ENCODE measurements at regions not wholly inside any gene's neighbourhood (a gene's known extent, or its start where the extent isn't known, plus 50 kb on each side); places are given as distances from the start of the nearest gene placed in this dataset.

DNA sequence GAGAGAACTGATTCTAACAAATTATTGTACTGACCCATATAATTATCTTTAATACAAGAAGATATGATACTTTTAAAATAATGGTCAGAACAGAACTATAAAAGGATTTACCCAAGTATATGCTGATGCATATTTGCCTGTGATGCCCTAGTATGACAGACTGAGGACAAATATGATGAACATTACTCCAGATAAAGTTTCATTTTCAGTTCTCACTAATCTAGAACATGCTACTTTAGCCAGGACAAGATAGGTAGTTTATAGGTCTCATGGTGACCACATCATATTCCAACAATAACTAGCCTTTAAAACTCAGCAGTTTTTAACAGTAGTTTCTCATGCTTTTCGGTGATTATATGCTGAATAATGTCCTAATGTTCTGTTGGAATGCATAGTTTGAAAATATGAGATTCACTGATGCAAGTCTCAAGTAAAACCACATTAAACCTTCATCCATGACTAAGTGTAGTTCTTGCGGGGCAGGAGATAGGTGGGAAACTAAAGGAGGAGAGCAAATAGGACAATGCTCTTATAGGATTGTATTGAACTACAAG lies 295.2 kb upstream of the AGA start:
- TF ChIP-seq, protein P1, sequence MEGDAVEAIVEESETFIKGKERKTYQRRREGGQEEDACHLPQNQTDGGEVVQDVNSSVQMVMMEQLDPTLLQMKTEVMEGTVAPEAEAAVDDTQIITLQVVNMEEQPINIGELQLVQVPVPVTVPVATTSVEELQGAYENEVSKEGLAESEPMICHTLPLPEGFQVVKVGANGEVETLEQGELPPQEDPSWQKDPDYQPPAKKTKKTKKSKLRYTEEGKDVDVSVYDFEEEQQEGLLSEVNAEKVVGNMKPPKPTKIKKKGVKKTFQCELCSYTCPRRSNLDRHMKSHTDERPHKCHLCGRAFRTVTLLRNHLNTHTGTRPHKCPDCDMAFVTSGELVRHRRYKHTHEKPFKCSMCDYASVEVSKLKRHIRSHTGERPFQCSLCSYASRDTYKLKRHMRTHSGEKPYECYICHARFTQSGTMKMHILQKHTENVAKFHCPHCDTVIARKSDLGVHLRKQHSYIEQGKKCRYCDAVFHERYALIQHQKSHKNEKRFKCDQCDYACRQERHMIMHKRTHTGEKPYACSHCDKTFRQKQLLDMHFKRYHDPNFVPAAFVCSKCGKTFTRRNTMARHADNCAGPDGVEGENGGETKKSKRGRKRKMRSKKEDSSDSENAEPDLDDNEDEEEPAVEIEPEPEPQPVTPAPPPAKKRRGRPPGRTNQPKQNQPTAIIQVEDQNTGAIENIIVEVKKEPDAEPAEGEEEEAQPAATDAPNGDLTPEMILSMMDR (conservative IDR thresholded peaks at IDR 0.05; ENCODE audit: low read length), result no peak
- no peak overlapping the region for H3K4me3 ChIP-seq (ENCODE audit: low read length)
- DNase-seq (ENCODE audit: low read depth), result no peak

DNA sequence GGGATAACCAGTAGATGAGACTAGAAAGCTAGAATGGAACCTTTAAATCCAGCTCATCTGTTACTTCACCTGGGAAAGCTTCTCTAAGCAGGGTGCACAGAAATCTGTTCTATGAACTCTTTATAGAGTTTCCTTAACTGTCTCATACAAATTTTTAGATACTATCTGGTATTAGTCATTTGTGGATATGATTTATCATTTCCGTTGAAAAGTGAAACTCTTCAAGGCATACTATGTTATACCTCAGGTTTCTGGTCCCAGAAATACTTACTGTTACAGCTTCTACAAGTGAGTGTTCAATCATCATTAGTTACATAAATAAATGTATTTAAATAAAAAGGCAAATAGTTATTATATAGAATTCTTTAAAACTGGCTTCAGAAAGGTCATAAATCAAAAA lies 298.3 kb upstream of the AGA start:
- TF ChIP-seq, protein P1 (conservative IDR thresholded peaks at IDR 0.05; ENCODE audit: low read length), result no peak
- H3K4me3 ChIP-seq (ENCODE audit: low read length), result no peak overlapping the region

DNA sequence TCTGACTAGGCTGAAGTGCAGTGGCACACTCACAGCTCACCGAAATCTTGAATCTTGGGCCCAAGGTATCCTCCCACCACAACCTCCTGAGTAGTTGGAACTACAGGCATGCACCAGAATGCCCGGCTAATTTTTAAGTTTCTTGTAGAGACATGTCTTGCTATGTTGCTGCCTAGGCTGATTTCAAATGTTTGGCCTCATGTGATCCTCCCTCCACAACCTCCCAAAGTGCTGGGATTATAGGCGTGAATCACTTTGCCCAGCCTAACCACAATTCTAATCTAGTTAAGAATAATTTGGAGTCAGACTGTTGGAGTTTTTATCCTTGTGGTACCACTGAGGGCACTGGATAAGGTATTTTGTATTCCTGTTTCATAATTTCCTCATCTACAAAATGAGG lies 317.5 kb upstream of the AGA start:
- TF ChIP-seq, protein P1 (conservative IDR thresholded peaks at IDR 0.05; ENCODE audit: low read length), result no peak
- no peak overlapping the region for H3K4me3 ChIP-seq (ENCODE audit: low read length)
- no peak for DNase-seq (ENCODE audit: low read depth)

More for the DNA sequence above, 298.3 kb upstream of the AGA start:
- DNase-seq (ENCODE audit: low read depth), result no peak

DNA sequence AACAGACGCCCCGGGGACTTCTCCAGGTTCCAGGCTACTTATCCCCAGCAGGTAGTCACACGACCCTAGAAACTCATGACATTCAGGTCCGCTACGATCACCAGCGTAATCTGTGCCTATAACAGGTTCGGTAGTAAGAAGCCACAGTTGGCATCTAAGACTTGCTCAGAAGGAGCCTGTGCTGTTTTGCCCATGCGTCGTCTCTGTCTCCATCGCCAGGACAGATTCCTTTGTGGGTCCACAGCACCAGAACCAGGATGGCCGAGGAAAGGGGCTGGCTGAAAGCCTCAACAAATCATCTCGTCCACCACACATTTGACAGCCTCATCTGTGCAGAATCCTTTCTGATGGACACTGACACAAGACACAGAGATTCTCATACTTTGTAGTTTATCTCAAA lies 319.5 kb upstream of the AGA start:
- no peak for DNase-seq (ENCODE audit: low read depth)
- H3K4me3 ChIP-seq (ENCODE audit: low read length), result no peak overlapping the region
- TF ChIP-seq, protein P1 (conservative IDR thresholded peaks at IDR 0.05; ENCODE audit: low read length), result no peak

DNA sequence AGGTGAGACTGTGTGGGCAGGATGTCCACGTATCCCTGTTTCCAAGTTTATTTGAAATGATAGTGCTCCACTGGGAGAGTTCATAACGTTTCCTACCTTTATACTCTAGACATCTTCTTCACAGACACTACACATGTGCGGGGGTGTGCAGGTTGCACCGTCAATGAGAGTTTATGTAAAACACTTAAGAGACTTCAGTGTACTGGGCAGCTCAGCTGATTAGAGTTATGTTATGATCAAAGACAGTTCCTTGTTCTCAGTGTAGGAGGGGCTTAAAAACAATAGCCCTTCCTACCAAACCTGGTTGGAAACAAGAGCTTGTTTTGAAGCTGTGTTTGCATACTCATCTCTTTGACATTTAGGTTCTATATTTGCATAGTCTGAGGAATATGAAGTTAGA lies 326.9 kb upstream of the AGA start:
- DNase-seq (ENCODE audit: low read depth), result no peak
- TF ChIP-seq, protein P1 (conservative IDR thresholded peaks at IDR 0.05; ENCODE audit: low read length), result no peak
- no peak overlapping the region for H3K4me3 ChIP-seq (ENCODE audit: low read length)

DNA sequence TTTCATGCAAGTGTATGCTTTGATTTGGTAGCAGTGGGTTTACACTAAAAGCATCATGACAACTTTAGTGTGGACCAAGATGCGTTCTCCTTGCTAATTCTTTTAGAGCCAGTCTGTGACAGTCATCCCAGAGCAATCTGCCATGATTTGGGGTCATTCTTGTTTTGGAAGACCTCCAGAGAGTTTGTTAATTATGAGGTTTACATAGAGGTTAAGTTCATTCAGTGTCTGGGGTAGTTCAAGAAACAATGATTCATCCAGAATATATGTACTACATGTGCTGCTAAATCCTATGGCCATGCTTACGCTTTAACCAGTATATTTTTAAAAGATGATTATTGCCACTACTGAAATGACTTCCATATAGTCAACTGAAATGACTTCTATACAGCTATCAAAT lies 328.5 kb upstream of the AGA start:
- TF ChIP-seq, protein P1 (conservative IDR thresholded peaks at IDR 0.05; ENCODE audit: low read length), result no peak
- DNase-seq (ENCODE audit: low read depth), result no peak
- no peak overlapping the region for H3K4me3 ChIP-seq (ENCODE audit: low read length)

DNA sequence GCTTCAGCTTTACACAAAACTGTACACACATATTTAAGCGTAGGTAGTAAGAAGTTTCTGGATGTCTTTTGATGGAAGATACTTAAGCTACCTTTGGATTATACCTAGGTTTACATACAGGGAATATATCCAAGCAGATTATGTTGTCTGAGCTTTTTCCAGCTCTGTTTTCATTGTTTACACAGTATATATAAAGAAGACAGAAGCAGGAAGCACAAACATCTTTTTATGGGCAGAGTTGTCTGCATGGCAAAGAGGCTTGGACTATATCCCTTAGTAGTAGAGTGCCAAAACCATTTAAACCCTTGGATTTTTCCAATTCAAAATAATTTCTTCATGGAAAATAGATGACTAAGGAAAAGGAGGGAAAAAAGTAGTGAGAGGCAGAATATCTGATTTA lies 329.4 kb upstream of the AGA start:
- no peak for DNase-seq (ENCODE audit: low read depth)
- TF ChIP-seq, protein P1 (conservative IDR thresholded peaks at IDR 0.05; ENCODE audit: low read length), result no peak

More for the DNA sequence above, 329.4 kb upstream of the AGA start:
- H3K4me3 ChIP-seq (ENCODE audit: low read length), result no peak overlapping the region
